Kidney (tissue), 13 donors: ENCODE measurements at regions not wholly inside any gene's neighbourhood (a gene's known extent, or its start where the extent isn't known, plus 50 kb on each side); places are given as distances from the start of the nearest gene placed in this dataset.

Experiments used
- DNase-seq, 5 donors: peaks; one replicate each; pipeline ENCODE4 v3.0.0-alpha.2; 2013 to 2020
- FAIRE-seq: peaks from 2 replicates; lab custom pipeline; 2012; peaks lifted over from hg19 to GRCh38; lab: Jason Lieb, UNC
- H3K27ac ChIP-seq, 2 donors: one replicate each; pipeline ENCODE4 v1.7.0; 2013; ENCODE audit warnings: low read depth in 2 of 2, low read length in 2 of 2, inconsistent platforms in 1 of 2
- H3K27me3 ChIP-seq: one replicate; pipeline ENCODE4 v1.7.1; 2013; ENCODE audit warnings: low read length, inconsistent platforms; ENCODE audit not compliant: control insufficient read depth, insufficient read depth
- H3K36me3 ChIP-seq, 3 donors: one replicate each; pipeline versions ENCODE4 v1.7.0 to v1.7.1; 2013; ENCODE audit warnings: low read length in 3 of 3, control low read depth in 1 of 3, inconsistent platforms in 1 of 3; ENCODE audit not compliant: insufficient read depth in 3 of 3, control insufficient read depth in 2 of 3
- H3K4me1 ChIP-seq, 3 donors: one replicate each; pipeline versions ENCODE4 v1.7.0 to v1.7.1; 2013; ENCODE audit warnings: low read length in 3 of 3, inconsistent platforms in 1 of 3, low read depth in 1 of 3; ENCODE audit not compliant: control insufficient read depth in 2 of 3, insufficient read depth in 2 of 3
- H3K4me3 ChIP-seq, 3 donors: one replicate each; pipeline versions ENCODE4 v1.7.0 to v1.8.1; 2013; ENCODE audit warnings: low read length in 3 of 3, control low read depth in 1 of 3, inconsistent platforms in 1 of 3
- H3K9ac ChIP-seq, 3 donors: one replicate each; pipeline versions ENCODE4 v1.7.0 to v1.7.1; 2013; ENCODE audit warnings: low read length in 3 of 3, control low read depth in 1 of 3, inconsistent platforms in 1 of 3
- H3K9me3 ChIP-seq, 3 donors: one replicate each; pipeline versions ENCODE4 v1.7.0 to v1.7.1; 2013; ENCODE audit warnings: low read length in 3 of 3, control low read depth in 1 of 3, inconsistent platforms in 1 of 3; ENCODE audit not compliant: control insufficient read depth in 2 of 3, insufficient read depth in 1 of 3
- intact Hi-C: fragments of 100-400 bp; cut with DNase I; formaldehyde crosslinking; loops from one replicate; pipeline ENCODE4 v1.11.1; 2022
- TF ChIP-seq, protein P1 (sequence below): IDR thresholded peaks from 3 replicates; pipeline ENCODE4 v1.5.1; 2012; ENCODE audit warnings: mild to moderate bottlenecking, moderate library complexity, borderline replicate concordance; ENCODE audit not compliant: insufficient read depth; ENCODE audit errors: extremely low read depth
- donor health status: control.
- donor health status: control.
- donor health status: control.
- donor health status: control.
- donor health status: control.
- donor health status: DM: yes; HTN: yes; CAD: no.
- donor health status: Normal renal cell carcinoma (clear cell type).

DNA sequence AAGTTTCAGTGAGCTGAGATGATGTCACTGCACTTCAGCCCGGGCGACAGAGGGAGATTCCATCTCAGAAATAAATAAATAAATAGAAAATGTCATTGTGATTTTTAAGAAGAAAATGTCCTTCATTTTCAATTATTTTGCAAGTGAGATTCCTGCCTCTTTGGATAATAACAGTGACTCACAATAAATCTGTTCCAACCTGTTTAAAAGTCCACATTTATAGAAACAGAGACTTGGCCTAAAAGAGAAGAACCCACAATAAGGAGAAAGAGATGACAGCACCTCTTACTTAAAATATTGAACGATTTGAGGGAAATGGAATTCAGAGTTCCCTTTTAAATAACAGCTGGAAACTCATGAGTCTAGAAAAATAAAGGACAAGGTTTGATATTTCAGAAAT is 373.4 kb upstream of the NOX3 start:
- no peaks in the 10 kb centered on the region for H3K4me1 ChIP-seq
- H3K9me3 ChIP-seq: no peaks in the 10 kb centered on the region
- no peak for FAIRE-seq
- H3K4me3 ChIP-seq: no peak overlapping the region
- H3K36me3 ChIP-seq: no peaks in the 10 kb centered on the region
- no peak overlapping the region for H3K27ac ChIP-seq
- intact Hi-C loops: no loop called here
- H3K27me3 ChIP-seq: no peaks in the 10 kb centered on the region
- DNase-seq: no peak
- TF ChIP-seq, protein P1, sequence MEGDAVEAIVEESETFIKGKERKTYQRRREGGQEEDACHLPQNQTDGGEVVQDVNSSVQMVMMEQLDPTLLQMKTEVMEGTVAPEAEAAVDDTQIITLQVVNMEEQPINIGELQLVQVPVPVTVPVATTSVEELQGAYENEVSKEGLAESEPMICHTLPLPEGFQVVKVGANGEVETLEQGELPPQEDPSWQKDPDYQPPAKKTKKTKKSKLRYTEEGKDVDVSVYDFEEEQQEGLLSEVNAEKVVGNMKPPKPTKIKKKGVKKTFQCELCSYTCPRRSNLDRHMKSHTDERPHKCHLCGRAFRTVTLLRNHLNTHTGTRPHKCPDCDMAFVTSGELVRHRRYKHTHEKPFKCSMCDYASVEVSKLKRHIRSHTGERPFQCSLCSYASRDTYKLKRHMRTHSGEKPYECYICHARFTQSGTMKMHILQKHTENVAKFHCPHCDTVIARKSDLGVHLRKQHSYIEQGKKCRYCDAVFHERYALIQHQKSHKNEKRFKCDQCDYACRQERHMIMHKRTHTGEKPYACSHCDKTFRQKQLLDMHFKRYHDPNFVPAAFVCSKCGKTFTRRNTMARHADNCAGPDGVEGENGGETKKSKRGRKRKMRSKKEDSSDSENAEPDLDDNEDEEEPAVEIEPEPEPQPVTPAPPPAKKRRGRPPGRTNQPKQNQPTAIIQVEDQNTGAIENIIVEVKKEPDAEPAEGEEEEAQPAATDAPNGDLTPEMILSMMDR: no peak
- H3K9ac ChIP-seq: no peak overlapping the region

DNA sequence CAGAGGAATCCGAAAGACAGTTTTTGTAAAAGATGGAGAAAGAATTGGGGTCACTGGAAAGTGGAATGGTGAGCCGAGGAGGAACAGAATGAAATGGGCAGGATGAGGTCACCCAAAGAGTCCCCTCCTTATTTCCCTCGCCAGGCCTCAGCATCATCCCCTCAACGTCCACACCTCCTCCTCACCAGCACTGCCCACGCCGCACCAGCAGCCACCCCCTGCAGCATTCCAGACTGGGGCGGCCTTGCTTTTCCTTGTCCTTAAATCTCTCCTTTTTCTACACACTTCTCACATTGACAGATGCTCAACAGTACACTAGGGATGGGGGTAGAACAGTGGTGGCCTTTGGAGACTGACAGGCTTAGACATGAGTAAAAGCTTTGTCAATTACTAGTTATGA is 363.1 kb upstream of the NOX3 start:
- Histone ChIP-seq H3K9ac (no peak overlapping the region), H3K27me3 (no peaks in the 10 kb centered on the region), H3K36me3 (no peaks in the 10 kb centered on the region), H3K4me3 (no peak overlapping the region), H3K27ac (no peak overlapping the region), H3K9me3 (no peaks in the 10 kb centered on the region), H3K4me1 (no peaks in the 10 kb centered on the region)
- intact Hi-C loops: no loop called here
- DNase-seq (peak in 1 of 5 donors; percentile 61), FAIRE-seq (no peak)
- TF ChIP-seq, protein P1: no peak

DNA sequence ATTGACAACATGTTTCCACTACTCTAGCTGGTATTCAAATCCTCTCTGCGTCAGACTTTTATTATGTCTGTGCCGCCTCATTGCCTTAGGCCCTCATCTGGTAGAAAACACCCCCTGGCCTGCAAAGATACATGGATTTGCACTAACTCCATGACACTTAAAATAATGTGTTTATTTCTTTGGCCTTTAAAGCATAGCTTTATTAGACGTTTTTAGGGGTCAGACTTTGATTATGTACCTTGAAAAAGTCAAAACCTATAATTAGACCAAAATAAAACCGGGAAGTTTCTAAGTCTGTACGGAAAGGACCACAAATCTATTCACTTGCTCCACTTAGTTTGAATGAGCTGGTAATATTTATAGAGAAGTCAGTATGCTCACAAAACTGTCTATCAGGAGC is 357.9 kb upstream of the NOX3 start:
- no peaks in the 10 kb centered on the region for H3K9me3 ChIP-seq
- no peaks in the 10 kb centered on the region for H3K36me3 ChIP-seq
- no peaks in the 10 kb centered on the region for H3K27me3 ChIP-seq
- no peak overlapping the region for H3K4me3 ChIP-seq
- intact Hi-C loops: no loop called here
- TF ChIP-seq, protein P1: no peak
- no peak overlapping the region for H3K9ac ChIP-seq
- H3K4me1 ChIP-seq: no peaks in the 10 kb centered on the region
- FAIRE-seq (no peak), DNase-seq (no peak)
- no peak overlapping the region for H3K27ac ChIP-seq

DNA sequence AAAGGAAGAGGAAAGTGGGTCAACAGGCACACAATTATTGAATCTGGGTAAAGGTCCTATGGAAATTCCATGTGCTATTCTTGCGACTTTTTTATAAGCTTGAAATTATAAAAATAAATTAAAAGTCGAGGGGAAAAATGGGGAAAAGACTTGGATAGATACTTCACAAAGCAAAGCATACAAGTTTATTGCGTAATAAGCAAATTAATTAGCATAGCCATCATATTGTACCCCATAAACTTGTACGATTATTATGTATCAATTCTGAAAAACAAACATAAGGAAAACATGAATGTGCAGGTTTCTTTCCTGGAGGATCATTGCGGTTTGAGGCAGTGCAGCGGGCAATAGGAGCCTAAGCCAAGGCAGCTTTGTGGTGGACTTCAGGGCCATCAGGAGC is 351.6 kb upstream of the NOX3 start:
- Histone ChIP-seq H3K9ac (no peak overlapping the region), H3K4me1 (no peaks in the 10 kb centered on the region), H3K9me3 (no peaks in the 10 kb centered on the region), H3K27me3 (no peaks in the 10 kb centered on the region), H3K4me3 (no peak overlapping the region), H3K27ac (no peak overlapping the region), H3K36me3 (no peaks in the 10 kb centered on the region)
- intact Hi-C loops: no loop called here
- TF ChIP-seq, protein P1: no peak
- DNase-seq: no peak
- no peak for FAIRE-seq
